ENCODE measurements at regions not wholly inside any gene's neighbourhood (a gene's known extent, or its start where the extent isn't known, plus 50 kb on each side); places are given as distances from the start of the nearest gene placed in this dataset.
"Not testable (repeated sequence)": the region's sequence is repeated elsewhere in the genome, so short reads cannot be mapped to it uniquely, and the experiment has no call there.

DNA sequence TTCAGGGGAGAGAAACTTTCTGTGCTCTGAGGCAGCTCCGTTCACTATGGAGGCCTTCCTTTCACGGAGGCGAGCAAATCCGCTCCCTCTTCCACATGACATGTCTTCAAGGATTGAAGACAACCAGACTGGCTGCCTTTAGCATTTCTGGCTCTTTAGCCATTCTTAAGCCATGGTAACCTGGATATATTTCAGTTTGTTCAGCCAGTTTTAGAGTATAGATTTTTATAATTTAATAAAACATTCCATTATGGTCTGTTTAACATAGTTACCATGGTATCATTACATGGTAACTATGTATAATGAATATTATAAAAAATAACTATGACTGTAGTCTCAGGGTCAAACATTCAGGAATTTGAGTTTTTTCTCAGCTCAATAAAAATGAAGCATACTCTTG lies 54.2 kb upstream of the NFIA start:
- DNase-seq (ENCODE audit: low read depth in 2 of 2): no peak

DNA sequence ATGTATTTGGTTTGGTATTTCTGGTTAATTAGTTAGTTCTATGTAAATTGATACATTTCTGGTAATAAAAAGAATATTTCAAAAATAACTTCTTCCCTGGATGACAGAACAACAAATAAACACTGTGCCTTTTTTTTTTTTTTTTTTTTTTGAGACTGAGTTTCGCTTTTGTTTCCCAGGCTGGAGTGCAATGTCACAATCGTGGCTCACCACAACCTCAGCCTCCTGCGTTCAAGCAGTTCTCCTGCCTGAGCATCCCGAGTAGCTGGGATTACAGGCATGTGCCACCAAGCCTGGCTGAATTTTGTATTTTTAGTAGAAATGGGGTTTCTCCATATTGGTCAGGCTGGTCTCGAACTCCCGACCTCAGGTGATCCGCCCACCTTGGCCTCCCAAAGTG lies 64.3 kb upstream of the NFIA start:
- not testable (repeated sequence) for DNase-seq (ENCODE audit: low read depth in 2 of 2)

DNA sequence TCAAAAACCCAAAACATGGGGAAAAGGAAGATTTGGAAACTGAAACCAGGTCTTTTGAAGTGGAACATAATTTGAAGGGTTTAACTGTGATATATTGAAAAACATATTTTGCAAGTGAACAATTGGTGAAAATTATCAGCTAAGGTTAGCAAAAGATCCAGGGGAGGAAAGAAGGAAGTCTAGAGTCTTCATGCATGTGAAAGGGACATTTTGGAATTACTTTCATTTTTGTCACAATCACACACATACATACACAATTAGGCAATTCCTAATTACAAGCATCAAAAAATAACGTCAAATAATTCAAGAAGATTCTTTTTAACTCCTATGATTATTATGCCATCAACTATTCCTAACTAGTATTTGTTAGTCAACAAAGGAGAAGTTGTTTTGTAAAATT lies 64.7 kb upstream of the NFIA start:
- DNase-seq (ENCODE audit: low read depth in 2 of 2): no peak

DNA sequence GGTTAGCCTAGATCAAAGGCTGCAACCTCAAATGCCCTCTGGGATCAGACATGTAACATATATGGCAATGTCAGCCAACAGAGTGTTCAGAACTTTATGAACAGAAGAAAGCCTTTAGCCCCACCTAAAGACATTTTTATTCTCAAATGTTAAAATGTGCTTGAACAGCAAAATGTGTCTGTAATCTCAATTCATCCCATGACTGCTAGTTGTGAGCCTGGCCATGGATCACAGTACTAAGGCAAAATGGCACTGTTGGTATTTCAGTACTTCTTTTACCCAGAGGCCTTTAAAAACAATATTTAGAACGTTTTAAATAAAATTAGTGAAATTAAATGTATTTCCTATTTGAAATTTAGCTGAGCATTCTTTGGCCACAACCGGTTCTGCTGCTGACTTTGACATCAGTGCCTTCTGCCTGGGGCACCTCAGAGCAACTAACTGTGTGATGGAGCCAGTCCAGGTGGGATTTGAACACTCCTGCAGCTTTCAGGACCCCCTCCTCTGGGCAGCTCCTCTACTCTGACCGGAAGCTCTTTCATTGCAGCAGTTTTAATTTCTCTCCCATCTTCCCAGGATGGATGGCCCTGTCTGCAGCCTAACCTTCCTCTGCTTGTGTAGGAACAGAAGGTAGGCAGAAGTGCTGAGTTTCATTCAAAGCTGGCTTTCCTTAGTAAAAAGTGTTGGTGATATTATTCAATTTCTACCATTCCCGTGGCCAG lies 68.3 kb upstream of the NFIA start:
- no peak for DNase-seq (ENCODE audit: low read depth in 2 of 2)

DNA sequence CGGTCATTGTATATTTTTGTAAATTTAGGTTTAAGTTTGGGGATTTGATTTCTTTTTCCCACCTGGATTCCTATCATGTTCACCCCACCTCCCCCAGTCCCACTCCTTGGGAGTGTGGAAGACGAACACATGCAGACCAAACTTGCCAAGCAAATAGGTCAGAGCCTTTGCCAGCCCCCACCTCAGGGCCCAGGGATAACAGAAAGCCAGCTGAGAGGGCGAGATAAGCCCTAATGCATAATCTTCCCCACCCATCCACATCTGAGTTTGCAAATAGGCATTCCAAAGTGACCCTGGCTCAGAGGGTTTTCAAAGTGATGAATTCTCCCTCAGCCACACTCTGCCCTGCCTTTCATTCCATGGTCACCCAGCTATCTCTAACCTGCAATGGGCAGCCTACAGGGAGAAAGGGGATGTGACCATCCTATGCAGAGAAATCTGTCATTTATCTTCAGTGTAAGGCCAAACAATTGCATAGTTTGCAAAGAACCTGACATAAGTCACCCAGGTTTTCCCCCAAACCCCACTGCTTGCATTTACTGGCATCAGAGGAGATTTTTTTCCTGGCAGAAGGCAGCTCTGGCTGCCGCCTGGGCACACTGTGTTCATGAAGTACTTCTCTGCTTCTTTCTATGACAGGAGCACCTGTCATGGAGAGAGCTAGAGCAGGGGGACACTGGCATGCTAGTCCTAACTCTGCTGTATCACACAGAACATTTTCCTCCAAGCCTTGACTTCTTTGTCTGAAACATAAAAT lies 69.0 kb upstream of the NFIA start:
- no peak for DNase-seq (ENCODE audit: low read depth in 2 of 2)

DNA sequence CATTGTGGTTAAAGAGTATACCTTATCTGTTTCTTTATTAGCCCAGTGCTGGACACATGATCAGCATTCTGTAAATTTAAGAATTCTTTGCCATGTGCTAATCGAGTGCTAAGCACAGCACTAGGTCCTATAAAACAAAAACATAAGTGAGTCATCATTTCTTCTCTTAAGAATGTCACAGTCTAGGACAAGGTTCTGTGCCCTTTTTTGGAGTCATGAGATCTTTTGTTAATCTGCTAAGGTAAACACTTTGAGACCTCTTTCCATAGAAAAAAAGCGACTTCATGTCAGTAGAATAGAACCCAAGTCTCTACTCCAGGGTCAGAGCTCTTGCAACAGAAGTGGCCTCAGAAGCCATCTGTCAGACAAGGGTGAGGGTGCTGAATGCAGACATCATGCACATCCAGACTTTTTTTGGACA lies 70.0 kb upstream of the NFIA start:
- no peak for DNase-seq (ENCODE audit: low read depth in 2 of 2)

DNA sequence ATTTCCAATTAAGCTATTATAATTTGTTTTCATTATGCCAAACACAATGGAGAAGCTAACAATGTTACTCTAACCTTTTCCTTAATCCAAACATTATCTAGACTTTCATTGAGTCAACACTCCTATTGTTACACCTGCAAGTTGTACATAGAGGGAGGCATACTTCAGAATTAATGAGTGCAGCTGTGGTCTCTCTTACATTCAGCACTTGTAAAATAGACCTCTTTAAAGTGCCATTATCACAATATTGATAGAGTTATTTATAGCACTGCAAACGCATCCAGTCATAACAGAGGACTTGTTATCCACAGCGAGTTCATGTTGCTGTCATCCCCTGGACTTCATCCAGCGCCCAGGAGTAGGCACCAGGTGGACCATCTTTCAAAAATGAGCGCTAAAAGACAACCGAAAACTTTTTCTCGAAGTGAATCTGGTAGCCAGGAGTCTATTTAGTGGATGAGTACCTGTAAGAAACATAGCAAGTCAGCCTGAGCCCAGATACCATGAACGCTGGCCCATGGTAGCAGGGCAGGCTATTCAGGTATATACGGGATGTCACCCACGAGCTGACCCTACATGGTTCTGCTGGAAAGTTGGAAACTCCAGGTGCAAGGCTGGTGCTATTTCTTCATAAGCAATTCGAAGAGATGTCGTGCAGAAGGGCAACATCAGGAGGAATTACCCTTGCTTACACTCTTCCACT lies 70.6 kb upstream of the NFIA start:
- DNase-seq (ENCODE audit: low read depth in 2 of 2): no peak

DNA sequence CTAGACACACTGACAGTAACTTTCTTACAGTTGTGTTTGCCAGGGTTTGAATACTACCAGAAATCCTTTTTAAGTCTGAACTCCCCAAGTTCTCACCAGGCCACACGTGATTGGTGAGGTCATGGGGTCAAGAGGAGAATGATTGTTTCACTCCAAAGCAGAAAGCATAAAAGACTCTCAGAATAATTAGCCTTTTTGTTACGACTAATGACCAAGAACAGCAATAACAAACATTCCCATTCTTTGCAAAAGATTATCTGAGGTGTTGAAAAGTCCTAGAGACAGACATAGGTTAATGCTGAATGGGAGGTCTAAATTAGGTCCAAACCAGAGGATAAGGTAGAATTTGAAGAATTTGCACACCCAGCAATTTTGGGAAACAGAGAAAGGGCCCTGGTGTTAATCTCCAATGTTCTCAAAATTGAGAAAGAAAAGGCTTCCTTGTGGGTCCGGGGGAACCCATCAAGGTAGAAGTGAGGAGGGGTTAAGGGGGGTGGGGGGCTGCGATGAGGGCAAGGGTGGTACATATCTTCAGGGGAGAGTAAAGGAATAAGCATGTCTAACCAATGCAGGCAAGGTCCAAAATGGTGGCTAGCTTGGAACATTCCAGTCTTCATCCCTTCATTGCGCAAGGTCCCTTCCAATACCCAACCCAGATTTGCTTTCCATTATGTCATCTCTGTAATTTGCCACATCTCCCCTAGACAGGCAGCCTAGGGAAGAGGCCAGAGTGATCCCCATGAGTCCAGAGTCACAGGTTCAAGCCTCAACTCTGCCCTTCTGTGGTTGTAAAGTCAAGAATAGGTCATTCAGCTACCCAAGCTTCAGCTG lies 74.6 kb upstream of the NFIA start:
- no peak for DNase-seq (ENCODE audit: low read depth in 2 of 2)

DNA sequence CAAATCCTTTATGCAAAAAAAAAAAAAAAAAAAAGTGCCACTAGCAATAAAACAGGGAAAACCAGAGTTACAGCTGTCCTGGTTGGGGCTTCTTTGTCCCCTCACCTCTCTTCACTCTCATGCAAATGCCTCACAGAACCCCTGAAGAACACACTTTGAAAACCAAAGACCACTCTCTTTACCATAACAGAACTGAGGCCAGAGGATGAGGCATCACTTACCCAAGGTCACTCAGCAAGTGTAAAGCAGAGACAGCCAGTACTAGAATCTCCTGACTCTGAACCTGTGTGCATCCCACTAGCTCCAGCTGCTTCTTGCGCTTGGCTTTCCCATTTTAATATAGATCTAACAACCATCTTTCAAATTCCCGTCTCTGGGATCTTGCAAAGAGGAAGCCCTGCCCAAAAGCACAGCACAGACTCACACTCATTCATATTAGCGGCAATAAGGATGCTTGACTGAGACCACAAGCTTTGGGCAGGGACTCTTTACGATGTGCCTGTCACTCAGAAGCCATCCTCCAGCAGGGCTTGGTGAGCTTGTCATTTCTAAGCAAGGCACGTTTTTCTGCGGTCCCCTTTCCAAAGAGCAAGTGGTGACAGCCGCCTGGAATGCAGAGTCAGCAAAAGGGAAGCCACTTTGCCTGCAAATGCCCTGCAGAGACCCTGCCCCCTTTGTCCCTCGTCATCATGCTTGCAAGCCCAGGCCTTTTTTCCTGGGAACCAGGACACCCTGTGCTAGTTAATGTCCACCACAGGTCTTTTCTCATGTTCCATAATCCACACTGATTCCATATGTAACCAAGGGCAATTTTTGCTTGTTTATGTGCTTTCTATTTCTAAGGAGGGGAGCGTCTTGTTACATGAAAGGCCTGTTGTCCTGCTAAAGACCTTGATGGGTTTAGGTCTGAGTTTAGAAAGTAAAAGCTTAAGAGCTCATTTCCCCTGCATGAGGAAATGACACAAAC lies 76.5 kb upstream of the NFIA start:
- DNase-seq (ENCODE audit: low read depth in 2 of 2): no peak

DNA sequence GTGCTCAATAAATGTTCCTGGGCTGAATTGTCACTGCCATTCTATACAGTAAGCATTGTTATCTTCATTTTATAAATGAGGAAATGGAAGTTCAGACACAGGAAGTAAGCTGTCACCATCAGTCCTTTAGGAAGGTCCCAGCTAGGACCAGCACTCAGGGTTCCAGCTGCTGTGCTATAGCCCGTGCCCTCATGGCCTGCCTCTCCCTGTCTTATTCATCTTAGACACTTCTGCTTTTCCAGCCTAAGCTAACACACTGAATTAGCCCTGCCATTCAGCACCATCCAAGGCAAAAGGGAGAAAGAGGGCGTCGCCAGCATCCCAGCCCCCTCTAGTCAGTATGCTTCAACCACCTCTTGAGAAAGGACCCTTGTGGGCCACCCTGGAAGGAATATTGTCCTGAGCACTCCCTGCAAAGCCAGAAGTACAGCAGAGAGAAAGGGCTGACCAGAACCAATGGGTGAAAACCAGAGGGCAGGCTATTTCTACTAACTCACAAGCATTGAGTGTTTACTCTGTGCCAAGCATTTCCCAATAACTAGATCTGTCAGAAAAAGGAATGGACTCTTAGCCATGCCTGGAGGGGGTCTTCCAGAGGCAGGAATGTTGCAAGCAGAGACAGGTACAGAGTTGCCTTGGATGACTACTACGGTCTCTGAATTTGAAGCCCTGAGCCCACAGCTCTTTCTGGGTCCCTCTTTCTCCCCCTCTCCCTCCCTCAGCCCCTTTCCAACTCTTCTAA lies 77.9 kb upstream of the NFIA start:
- DNase-seq (ENCODE audit: low read depth in 2 of 2): no peak

DNA sequence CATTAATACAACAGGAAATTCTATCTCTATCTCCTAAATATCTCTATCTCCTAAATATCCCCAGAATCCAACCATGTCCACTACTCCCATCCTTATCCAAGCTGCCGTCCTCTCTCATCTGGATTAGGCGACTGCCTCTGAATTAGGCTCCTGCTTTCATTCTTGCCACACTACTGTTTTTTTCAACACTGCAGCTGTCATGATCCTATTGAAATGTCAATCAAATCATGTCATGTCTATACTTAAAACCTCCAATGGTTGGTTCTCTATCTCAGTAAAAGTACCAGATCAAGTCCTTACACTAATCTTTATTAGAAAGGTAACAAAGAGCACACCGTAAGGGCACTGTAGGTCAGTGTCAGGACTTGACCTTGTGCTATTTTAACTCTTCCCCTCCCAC lies 82.0 kb upstream of the NFIA start:
- DNase-seq (ENCODE audit: low read depth in 2 of 2): no peak

DNA sequence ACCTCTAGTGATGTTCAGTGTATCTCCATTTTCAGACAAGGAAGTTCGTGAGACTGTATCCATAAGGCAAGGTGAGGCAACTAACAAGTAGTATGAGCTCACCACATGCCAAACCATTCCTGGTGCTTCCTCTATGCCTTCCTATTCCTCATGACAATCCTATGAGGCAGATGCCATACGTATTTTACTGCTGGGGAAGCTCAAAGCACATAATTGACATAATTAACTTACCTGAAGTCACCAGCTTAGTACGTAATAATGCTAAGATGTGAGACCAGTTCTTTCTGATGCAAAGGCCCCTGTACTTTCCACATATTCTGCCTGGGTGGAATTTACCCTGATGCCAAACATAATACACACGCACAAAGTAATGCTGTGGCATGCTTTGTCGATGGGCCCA lies 83.6 kb upstream of the NFIA start:
- no peak for DNase-seq (ENCODE audit: low read depth in 2 of 2)

DNA sequence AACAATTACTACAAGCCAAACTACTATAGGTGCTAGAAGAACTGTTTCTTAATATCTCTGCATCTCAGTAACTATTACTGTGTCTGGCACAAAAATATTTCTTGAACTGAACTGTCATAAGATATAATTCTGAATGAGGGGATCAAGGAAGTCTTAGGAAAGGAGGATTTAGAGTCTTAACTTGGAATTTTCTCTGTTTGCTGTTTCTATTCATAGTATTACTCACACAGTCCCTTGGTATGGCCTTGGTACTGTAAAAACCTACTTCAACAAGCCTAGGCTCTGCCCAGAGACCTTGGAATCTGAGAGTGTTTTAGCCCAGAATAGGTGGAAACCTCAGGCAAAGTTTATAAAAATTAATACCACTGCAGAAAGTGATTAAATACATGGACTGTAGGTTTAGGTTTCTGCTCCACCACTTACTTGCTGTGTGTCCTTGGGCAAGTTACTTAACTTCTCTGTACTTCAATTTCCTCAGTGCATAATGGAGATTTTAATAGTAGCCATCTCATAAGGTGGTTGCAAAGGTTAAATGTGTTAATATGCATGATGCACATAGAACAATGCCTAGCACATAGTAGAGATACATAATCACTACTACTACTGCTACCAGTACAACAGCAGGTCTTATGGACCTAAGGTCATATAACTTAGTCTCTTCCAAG lies 87.4 kb upstream of the NFIA start:
- DNase-seq (ENCODE audit: low read depth in 2 of 2): no peak

DNA sequence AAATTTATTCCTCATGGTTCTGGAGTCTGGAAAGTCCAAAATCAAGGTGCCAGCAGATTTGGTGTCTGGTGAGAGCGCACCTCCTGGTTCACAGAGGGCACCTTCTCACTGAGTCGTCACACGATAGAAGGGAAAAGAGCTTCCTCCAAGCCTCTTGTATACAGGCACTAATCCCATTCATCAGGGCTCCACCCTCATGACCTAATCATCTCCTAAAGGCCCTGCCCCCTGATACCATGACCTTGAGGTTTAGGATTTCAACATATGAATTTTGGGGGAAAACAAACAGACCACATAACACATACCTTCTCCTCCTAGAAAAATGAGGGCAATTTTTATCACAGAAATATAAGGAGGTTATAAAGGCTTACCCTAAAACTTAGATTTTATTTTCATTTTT lies 88.0 kb upstream of the NFIA start:
- no peak for DNase-seq (ENCODE audit: low read depth in 2 of 2)

DNA sequence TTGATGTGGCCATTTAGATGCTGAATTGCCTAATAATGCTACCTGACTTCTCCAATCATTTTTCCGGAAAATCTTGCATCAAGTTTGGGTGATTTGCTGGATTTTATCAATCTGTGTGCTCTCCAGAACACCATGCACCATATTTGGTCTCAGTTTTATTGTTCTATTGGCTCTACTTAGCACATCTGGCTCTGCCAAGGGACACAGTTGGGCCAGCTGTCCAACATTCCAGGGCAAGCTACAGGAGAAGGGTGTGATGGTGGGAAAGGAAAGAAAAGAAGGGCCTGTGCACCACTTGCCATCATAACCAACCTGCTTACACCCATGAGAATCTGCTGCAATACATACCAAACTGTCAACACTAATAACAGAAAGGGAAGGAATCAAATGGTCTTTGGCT lies 90.2 kb upstream of the NFIA start:
- no peak for DNase-seq (ENCODE audit: low read depth in 2 of 2)

DNA sequence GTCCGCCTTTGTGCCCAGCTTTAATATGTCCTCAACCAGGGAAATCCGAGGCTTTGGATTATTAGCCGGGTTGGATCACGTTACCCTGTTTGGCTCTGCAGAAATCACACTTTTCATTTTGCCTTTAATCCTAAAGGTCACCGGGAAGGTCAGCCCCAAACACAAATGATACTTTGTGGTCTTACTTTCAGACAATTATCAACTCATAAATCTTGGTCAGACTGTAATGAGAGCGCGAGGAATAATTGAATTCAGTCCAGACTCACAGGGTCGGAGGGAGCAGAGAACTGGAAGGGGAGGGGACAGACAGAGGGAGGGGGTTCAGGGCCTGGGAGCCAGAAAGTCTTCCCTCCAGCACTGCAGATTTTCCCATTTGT lies 91.7 kb upstream of the NFIA start:
- DNase-seq (ENCODE audit: low read depth in 2 of 2): no peak

DNA sequence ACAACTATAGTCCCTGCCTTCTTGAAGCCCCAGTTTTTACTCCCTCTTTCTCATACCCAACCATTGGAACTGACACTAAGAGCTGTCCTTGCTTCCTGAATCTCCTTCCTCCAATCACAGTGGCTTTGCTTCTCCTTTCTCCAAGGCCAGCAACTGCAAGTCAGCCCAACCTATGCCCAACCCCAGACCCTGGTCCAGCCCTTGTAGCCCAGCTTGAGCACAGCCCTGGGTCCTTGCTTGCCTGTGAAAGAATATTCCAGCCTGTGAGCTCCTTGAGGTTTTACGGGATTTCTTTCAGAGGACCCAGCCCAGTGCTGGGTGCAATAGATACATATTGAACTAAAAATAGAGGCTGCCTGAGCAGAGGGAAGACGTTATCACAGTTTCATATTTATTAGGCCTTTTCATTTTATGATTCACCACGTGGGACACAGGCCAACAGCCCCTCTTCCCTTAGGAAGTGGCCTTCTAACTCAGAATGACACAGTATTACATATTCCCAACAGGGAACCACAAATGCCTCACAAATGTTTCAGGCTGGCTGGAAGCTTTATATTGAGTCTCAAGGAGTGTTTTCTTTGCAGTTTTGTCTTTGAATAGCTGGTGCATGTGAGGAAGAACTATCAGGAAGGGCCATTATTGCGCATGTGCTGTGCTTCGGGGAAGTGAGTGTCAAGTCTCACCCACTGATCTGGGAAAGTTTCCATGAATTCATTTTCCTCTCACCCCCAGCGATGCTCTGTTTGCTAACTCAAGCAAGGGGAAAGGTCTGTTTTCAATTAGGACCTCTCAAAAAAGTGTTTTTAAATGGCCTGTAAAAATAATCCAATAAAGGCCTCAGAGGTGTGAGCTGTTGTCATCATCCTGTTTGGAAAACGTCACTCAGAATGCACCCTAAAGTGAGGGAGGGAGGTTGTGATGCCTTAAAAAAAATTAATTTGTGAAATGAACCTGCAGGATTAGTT lies 92.3 kb upstream of the NFIA start:
- no peak for DNase-seq (ENCODE audit: low read depth in 2 of 2)

DNA sequence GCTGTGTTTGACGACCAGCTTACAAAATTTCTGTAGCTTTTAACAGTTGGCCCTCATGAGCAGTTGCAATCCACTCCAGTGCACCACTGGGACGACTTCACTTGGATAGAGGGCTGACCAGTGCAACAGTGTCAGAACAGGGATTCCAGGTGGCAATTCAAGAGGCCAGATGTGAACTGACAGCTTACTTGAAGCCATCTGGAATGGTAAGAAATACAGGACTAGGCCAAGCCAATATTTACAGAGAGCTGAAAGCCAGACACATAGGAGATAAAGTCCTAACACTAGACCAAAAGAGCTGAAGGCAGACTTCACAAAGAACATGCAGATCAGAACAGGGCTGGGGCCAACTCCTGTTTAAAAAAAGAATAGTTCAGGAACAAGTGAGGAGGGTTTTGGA lies 93.5 kb upstream of the NFIA start:
- no peak for DNase-seq (ENCODE audit: low read depth in 2 of 2)

DNA sequence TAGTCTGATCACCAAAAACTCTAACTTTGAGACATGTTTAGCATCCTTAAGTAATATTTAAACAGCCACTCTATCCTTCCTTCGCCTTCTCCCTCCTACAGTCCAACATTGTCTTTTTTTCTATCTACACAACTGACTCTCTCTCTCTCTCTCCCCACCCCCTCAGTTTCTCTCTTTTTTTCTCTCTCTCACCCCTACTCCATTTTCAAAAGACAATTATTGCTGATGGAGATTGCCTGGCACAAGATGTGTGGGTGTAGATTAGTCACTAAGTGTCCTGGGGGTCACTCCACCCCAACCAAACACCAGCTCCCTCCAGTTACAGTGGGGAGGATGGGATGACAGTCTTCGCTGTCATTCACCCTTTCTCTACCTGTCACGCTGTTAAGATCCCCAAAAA lies 94.5 kb upstream of the NFIA start:
- no peak for DNase-seq (ENCODE audit: low read depth in 2 of 2)

Data from stimulated activated CD4-positive, alpha-beta T cell treated with anti-CD3 and anti-CD28 coated beads, Interleukin-1b, Interleukin-23, amount 100 ng/mL, for 4 hours (primary cell).